ENCODE measurements at regions not wholly inside any gene's neighbourhood (a gene's known extent, or its start where the extent isn't known, plus 50 kb on each side); places are given as distances from the start of the nearest gene placed in this dataset.

- no peak for DNase-seq
Observed at GRCh38 chrX:20515841-20516461, 249.2 kb upstream of the RPS6KA3 start.

- no peak for DNase-seq
Observed at GRCh38 chrX:20514358-20514757, 247.6 kb upstream of the RPS6KA3 start.

- no peak for DNase-seq
Observed at GRCh38 chrX:20513185-20513584, 246.5 kb upstream of the RPS6KA3 start.

GRCh38 chrX:20511792-20512191 is 245.1 kb upstream of the RPS6KA3 start:
- no peak for DNase-seq

- no peak for DNase-seq
Observed at GRCh38 chrX:20507901-20508620, 241.4 kb upstream of the RPS6KA3 start.

GRCh38 chrX:20506739-20507138 is 240.0 kb upstream of the RPS6KA3 start:
- no peak for DNase-seq

- DNase-seq: no peak
Observed at GRCh38 chrX:20500949-20501348, 234.2 kb upstream of the RPS6KA3 start.

GRCh38 chrX:20500171-20500865 is 233.6 kb upstream of the RPS6KA3 start:
- no peak for DNase-seq

GRCh38 chrX:20499763-20500162 is 233.1 kb upstream of the RPS6KA3 start:
- no peak for DNase-seq

- no peak for DNase-seq
Observed at GRCh38 chrX:20498851-20499635, 232.3 kb upstream of the RPS6KA3 start.

- DNase-seq: no peak
Observed at GRCh38 chrX:20495575-20495974, 228.9 kb upstream of the RPS6KA3 start.

- no peak for DNase-seq
Observed at GRCh38 chrX:20488473-20488872, 221.8 kb upstream of the RPS6KA3 start.

GRCh38 chrX:20487227-20487626 is 220.5 kb upstream of the RPS6KA3 start:
- no peak for DNase-seq

- no peak for DNase-seq
Observed at GRCh38 chrX:20481632-20482031, 214.9 kb upstream of the RPS6KA3 start.

GRCh38 chrX:20479896-20480295 is 213.2 kb upstream of the RPS6KA3 start:
- no peak for DNase-seq

- no peak for DNase-seq
Observed at GRCh38 chrX:20479048-20479447, 212.3 kb upstream of the RPS6KA3 start.

- no peak for DNase-seq
Observed at GRCh38 chrX:20477836-20478524, 211.3 kb upstream of the RPS6KA3 start.

GRCh38 chrX:20477219-20477618 is 210.5 kb upstream of the RPS6KA3 start:
- DNase-seq: no peak

GRCh38 chrX:20472620-20473258 is 206.0 kb upstream of the RPS6KA3 start:
- DNase-seq: no peak

- no peak for DNase-seq
Observed at GRCh38 chrX:20472148-20472547, 205.4 kb upstream of the RPS6KA3 start.

GRCh38 chrX:20471483-20471882 is 204.8 kb upstream of the RPS6KA3 start:
- DNase-seq: no peak

Data from activated CD4-positive, CD25-positive, alpha-beta regulatory T cell (primary cell).